NCI-H2196 treated with DMSO at 0.1 percent for 48 hours (cell line): ENCODE measurements at regions not wholly inside any gene's neighbourhood (a gene's known extent, or its start where the extent isn't known, plus 50 kb on each side); places are given as distances from the start of the nearest gene placed in this dataset.
"Not testable (repeated sequence)": the region's sequence is repeated elsewhere in the genome, so short reads cannot be mapped to it uniquely, and the experiment has no call there.

Experiments
- DNase-seq: peaks from one replicate; lab custom pipeline; 2025; ENCODE audit not compliant: unreplicated experiment; lab: John Stamatoyannopoulos, UW

- DNase-seq = peak; percentile 91
Measured at GRCh38 chr3:182389071-182389815, 404.1 kb upstream of the ATP11B start.

GRCh38 chr3:182390421-182390820 lies 402.9 kb upstream of the ATP11B start:
- DNase-seq = no peak

- no peak for DNase-seq
Measured at GRCh38 chr3:182392182-182392937, 400.9 kb upstream of the ATP11B start.

- no peak for DNase-seq
Measured at GRCh38 chr3:182393151-182393550, 400.2 kb upstream of the ATP11B start.

GRCh38 chr3:182393830-182394367 lies 399.4 kb upstream of the ATP11B start:
- no peak for DNase-seq

GRCh38 chr3:182397164-182397563 lies 396.1 kb upstream of the ATP11B start:
- DNase-seq = no peak

- no peak for DNase-seq
Measured at GRCh38 chr3:182399978-182400737, 393.1 kb upstream of the ATP11B start.

GRCh38 chr3:182400838-182401237 lies 392.5 kb upstream of the ATP11B start:
- DNase-seq = no peak

GRCh38 chr3:182404031-182404430 lies 389.3 kb upstream of the ATP11B start:
- no peak for DNase-seq

GRCh38 chr3:182405759-182406158 lies 387.5 kb upstream of the ATP11B start:
- DNase-seq = no peak

GRCh38 chr3:182406786-182407185 lies 386.5 kb upstream of the ATP11B start:
- no peak for DNase-seq

GRCh38 chr3:182410051-182410450 lies 383.3 kb upstream of the ATP11B start:
- no peak for DNase-seq

- no peak for DNase-seq
Measured at GRCh38 chr3:182412066-182412465, 381.2 kb upstream of the ATP11B start.

- DNase-seq = no peak
Measured at GRCh38 chr3:182413061-182413460, 380.2 kb upstream of the ATP11B start.

- DNase-seq = no peak
Measured at GRCh38 chr3:182413682-182414081, 379.6 kb upstream of the ATP11B start.

GRCh38 chr3:182414586-182414985 lies 378.7 kb upstream of the ATP11B start:
- no peak for DNase-seq

GRCh38 chr3:182420741-182421140 lies 372.6 kb upstream of the ATP11B start:
- DNase-seq = no peak

- no peak for DNase-seq
Measured at GRCh38 chr3:182424006-182424405, 369.3 kb upstream of the ATP11B start.

- DNase-seq = not testable (repeated sequence)
Measured at GRCh38 chr3:182425926-182426718, 367.2 kb upstream of the ATP11B start.

GRCh38 chr3:182431972-182432371 lies 361.3 kb upstream of the ATP11B start:
- DNase-seq = not testable (repeated sequence)

GRCh38 chr3:182435860-182436259 lies 357.4 kb upstream of the ATP11B start:
- no peak for DNase-seq
